SK-N-SH treated with all-trans-retinoic acid at 6 μM for 48 hours (cell line): ENCODE measurements at regions not wholly inside any gene's neighbourhood (a gene's known extent, or its start where the extent isn't known, plus 50 kb on each side); places are given as distances from the start of the nearest gene placed in this dataset.

Experiments
- ATAC-seq: fragments of 200-7000 bp; cut with Tn5 transposase; 3 replicates; pipeline ENCODE4 v1.9.1; 2020; ENCODE audit warnings: mild to moderate bottlenecking, moderate library complexity
- BACH2 ChIP-seq: fragments of 250-450 bp; sonication (Bioruptor Pico); IDR thresholded peaks from 2 replicates; pipeline ENCODE4 v1.9.0; 2021; ENCODE audit warnings: mild to moderate bottlenecking, borderline replicate concordance
- CREB5 ChIP-seq: fragments of 250-450 bp; sonication (Bioruptor Pico); IDR thresholded peaks from 2 replicates; pipeline ENCODE4 v1.5.1; 2020; ENCODE audit warnings: low read depth, mild to moderate bottlenecking, moderate library complexity
- CSDC2 ChIP-seq: fragments of 250-450 bp; sonication (Bioruptor Pico); IDR thresholded peaks from 2 replicates; pipeline ENCODE4 v1.5.0; 2020; ENCODE audit warnings: mild to moderate bottlenecking, moderate library complexity
- CSRNP3 ChIP-seq: fragments of 250-450 bp; sonication (Bioruptor Pico); IDR thresholded peaks from 2 replicates; pipeline ENCODE4 v1.5.1; 2021; ENCODE audit warnings: mild to moderate bottlenecking, moderate library complexity
- ESRRG ChIP-seq: fragments of 250-450 bp; sonication (Bioruptor Pico); IDR thresholded peaks from 2 replicates; pipeline ENCODE4 v1.6.1; 2021; ENCODE audit warnings: mild to moderate bottlenecking
- ISL1 ChIP-seq: fragments of 250-450 bp; sonication (Bioruptor Pico); IDR thresholded peaks from 2 replicates; pipeline ENCODE4 v2.1.2; 2022; ENCODE audit warnings: mild to moderate bottlenecking, moderate library complexity
- PATZ1 ChIP-seq: fragments of 250-450 bp; sonication (Bioruptor Pico); IDR thresholded peaks from 2 replicates; pipeline ENCODE4 v1.8.0; 2020; ENCODE audit warnings: mild to moderate bottlenecking, moderate library complexity, borderline replicate concordance
- PPARA ChIP-seq: fragments of 250-450 bp; sonication (Bioruptor Pico); IDR thresholded peaks from 2 replicates; pipeline ENCODE4 v1.5.0; 2020; ENCODE audit warnings: mild to moderate bottlenecking, borderline replicate concordance
- SNAI2 ChIP-seq: fragments of 250-450 bp; sonication (Bioruptor Pico); IDR thresholded peaks from 2 replicates; pipeline ENCODE4 v1.5.0; 2020; ENCODE audit warnings: mild to moderate bottlenecking, moderate library complexity
- TOX ChIP-seq: fragments of 250-450 bp; sonication (Bioruptor Pico); IDR thresholded peaks from 2 replicates; pipeline ENCODE4 v1.8.0; 2021; ENCODE audit warnings: mild to moderate bottlenecking, moderate library complexity, borderline replicate concordance
- TSHZ2 ChIP-seq: fragments of 250-450 bp; sonication (Bioruptor Pico); IDR thresholded peaks from 2 replicates; pipeline ENCODE4 v1.5.0; 2020; ENCODE audit warnings: mild to moderate bottlenecking, moderate library complexity
- ZFP3 ChIP-seq: fragments of 250-450 bp; sonication (Bioruptor Pico); IDR thresholded peaks from 2 replicates; pipeline ENCODE4 v1.5.0; 2020; ENCODE audit warnings: mild to moderate bottlenecking, moderate library complexity
- ZFP30 ChIP-seq: fragments of 450-650 bp; formaldehyde crosslinking; IDR thresholded peaks from 2 replicates; pipeline ENCODE4 v1.5.0; 2022; ENCODE audit warnings: mild to moderate bottlenecking, moderate library complexity
- ZNF565 ChIP-seq: fragments of 450-650 bp; formaldehyde crosslinking; conservative IDR thresholded peaks from 2 replicates; pipeline ENCODE4 v1.5.0; 2020; ENCODE audit warnings: low read depth, mild to moderate bottlenecking, moderate library complexity
- ZNF70 ChIP-seq: fragments of 450-650 bp; formaldehyde crosslinking; IDR thresholded peaks from 2 replicates; pipeline ENCODE4 v1.5.0; 2020; ENCODE audit warnings: mild to moderate bottlenecking, moderate library complexity
- ZNF8 ChIP-seq: fragments of 450-650 bp; formaldehyde crosslinking; IDR thresholded peaks from 2 replicates; pipeline ENCODE4 v1.5.0; 2020; ENCODE audit warnings: mild to moderate bottlenecking, moderate library complexity

GRCh38 chr15:25932696-25933095 is 69.6 kb upstream of the ATP10A start:
- ATAC-seq = no peak
- TF ChIP-seq ISL1 (CRISPR knock-in tag) (no peak), CSDC2 (CRISPR knock-in tag) (no peak), CSRNP3 (CRISPR knock-in tag) (no peak), TOX (CRISPR knock-in tag) (no peak), ZNF8 (CRISPR knock-in tag) (no peak), ZNF565 (CRISPR knock-in tag) (no peak), PPARA (CRISPR knock-in tag) (no peak), ZNF70 (no peak), ZFP30 (no peak)
- TF ChIP-seq, all 23 proteins: peak for 0

- ATAC-seq = no peak
Measured at GRCh38 chr15:25931851-25932250, 68.7 kb upstream of the ATP10A start.

GRCh38 chr15:25930931-25931330 is 67.8 kb upstream of the ATP10A start:
- TF ChIP-seq PPARA (CRISPR knock-in tag) = no peak
- no peak for TF ChIP-seq ZFP3 (CRISPR knock-in tag)
- TF ChIP-seq TSHZ2 (CRISPR knock-in tag) = no peak
- no peak for TF ChIP-seq ZNF565 (CRISPR knock-in tag)
- TF ChIP-seq, all 23 proteins: peak for 0
- ATAC-seq = no peak

More at GRCh38 chr15:25931851-25932250, 68.7 kb upstream of the ATP10A start:
- no peak for TF ChIP-seq ZFP30
- no peak for TF ChIP-seq CREB5
- TF ChIP-seq PPARA (CRISPR knock-in tag) = no peak
- TF ChIP-seq BACH2 = no peak
- no peak for TF ChIP-seq ZFP3 (CRISPR knock-in tag)
- TF ChIP-seq ESRRG (CRISPR knock-in tag) = no peak
- TF ChIP-seq ZNF70 = no peak
- no peak for TF ChIP-seq SNAI2 (CRISPR knock-in tag)
- no peak for TF ChIP-seq CSDC2 (CRISPR knock-in tag)
- no peak for TF ChIP-seq PATZ1 (CRISPR knock-in tag)
